BE2C (cell line): ENCODE measurements at regions not wholly inside any gene's neighbourhood (a gene's known extent, or its start where the extent isn't known, plus 50 kb on each side); places are given as distances from the start of the nearest gene placed in this dataset.

Experiments used
- DNase-seq: peaks from one replicate; pipeline ENCODE4 v3.0.0-alpha.2; 2020
- H3K27me3 ChIP-seq: fragments of 250-450 bp; sonication (Bioruptor Pico); 2 replicates; pipeline ENCODE4 v1.5.1; 2020; ENCODE audit warnings: mild to moderate bottlenecking
- H3K36me3 ChIP-seq: fragments of 250-450 bp; sonication (Bioruptor Pico); 2 replicates; pipeline ENCODE4 v1.5.1; 2020; ENCODE audit warnings: mild to moderate bottlenecking
- H3K4me1 ChIP-seq: fragments of 250-450 bp; sonication (Bioruptor Pico); 2 replicates; pipeline ENCODE4 v1.5.1; 2020
- H3K4me3 ChIP-seq: 2 replicates; pipeline ENCODE4 v1.5.1; 2011; ENCODE audit warnings: low read depth, low read length
- H3K9me3 ChIP-seq: fragments of 250-450 bp; sonication (Bioruptor Pico); 2 replicates; pipeline ENCODE4 v1.5.1; 2020
- TF ChIP-seq, protein P1 (sequence below): IDR thresholded peaks from 2 replicates; pipeline ENCODE4 v1.5.1; 2012; ENCODE audit warnings: mild to moderate bottlenecking, low read depth, low read length

DNA sequence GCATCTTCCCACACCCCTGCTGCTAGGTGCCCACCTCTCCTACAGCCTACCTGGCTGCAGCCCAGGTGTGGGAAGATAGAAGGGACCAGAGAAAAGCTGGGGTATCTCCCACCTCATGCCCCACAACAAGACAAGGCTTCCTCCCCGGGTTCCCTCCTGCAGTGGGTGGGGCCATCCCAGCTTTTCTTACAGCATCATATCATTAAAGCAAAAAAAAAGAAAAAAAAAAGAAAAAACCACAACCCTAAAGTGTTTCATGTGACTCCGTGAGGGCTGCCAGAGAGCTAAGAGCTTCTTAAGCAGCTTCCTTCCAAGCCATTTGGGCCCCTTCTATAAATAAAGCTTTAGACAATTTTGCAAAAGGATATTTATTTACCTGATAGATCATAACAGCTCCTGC, 455.4 kb upstream of the TSHZ3 start:
- Histone ChIP-seq H3K27me3 (no peaks in the 10 kb centered on the region), H3K36me3 (no peaks in the 10 kb centered on the region), H3K9me3 (no peaks in the 10 kb centered on the region), H3K4me1 (no peaks in the 10 kb centered on the region), H3K4me3 (no peak overlapping the region)
- TF ChIP-seq, protein P1, sequence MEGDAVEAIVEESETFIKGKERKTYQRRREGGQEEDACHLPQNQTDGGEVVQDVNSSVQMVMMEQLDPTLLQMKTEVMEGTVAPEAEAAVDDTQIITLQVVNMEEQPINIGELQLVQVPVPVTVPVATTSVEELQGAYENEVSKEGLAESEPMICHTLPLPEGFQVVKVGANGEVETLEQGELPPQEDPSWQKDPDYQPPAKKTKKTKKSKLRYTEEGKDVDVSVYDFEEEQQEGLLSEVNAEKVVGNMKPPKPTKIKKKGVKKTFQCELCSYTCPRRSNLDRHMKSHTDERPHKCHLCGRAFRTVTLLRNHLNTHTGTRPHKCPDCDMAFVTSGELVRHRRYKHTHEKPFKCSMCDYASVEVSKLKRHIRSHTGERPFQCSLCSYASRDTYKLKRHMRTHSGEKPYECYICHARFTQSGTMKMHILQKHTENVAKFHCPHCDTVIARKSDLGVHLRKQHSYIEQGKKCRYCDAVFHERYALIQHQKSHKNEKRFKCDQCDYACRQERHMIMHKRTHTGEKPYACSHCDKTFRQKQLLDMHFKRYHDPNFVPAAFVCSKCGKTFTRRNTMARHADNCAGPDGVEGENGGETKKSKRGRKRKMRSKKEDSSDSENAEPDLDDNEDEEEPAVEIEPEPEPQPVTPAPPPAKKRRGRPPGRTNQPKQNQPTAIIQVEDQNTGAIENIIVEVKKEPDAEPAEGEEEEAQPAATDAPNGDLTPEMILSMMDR, result no peak
- no peak for DNase-seq

DNA sequence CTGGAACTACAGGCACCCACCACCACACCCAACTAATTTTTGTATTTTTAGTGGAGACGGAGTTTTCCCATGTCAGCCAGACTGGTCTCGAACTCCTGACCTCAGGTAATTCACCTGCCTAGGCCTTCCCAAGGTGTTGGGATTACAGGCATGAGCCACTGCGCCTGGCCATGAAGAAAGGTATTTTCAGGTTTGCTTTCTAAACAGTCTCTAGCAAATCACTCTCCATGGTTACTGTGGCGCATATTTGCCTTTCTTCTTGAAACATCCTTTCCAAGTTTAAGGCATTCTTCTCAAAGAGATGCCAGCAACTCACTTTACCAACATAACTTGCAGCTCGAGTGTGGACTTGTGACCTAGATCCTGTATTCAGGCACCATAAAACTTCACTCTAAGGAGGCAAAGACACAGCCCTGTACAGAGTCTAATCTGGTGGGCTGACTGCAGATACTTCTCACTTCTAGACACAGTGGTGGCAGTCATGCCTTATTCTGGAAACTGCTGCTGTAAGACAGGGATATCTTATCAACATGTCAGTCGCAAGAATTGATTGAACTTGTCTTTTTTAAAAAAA, 461.4 kb upstream of the TSHZ3 start:
- no peaks in the 10 kb centered on the region for H3K36me3 ChIP-seq
- DNase-seq, result no peak
- no peaks in the 10 kb centered on the region for H3K4me1 ChIP-seq
- TF ChIP-seq, protein P1, result no peak
- no peak overlapping the region for H3K4me3 ChIP-seq
- no peaks in the 10 kb centered on the region for H3K9me3 ChIP-seq
- no peaks in the 10 kb centered on the region for H3K27me3 ChIP-seq

DNA sequence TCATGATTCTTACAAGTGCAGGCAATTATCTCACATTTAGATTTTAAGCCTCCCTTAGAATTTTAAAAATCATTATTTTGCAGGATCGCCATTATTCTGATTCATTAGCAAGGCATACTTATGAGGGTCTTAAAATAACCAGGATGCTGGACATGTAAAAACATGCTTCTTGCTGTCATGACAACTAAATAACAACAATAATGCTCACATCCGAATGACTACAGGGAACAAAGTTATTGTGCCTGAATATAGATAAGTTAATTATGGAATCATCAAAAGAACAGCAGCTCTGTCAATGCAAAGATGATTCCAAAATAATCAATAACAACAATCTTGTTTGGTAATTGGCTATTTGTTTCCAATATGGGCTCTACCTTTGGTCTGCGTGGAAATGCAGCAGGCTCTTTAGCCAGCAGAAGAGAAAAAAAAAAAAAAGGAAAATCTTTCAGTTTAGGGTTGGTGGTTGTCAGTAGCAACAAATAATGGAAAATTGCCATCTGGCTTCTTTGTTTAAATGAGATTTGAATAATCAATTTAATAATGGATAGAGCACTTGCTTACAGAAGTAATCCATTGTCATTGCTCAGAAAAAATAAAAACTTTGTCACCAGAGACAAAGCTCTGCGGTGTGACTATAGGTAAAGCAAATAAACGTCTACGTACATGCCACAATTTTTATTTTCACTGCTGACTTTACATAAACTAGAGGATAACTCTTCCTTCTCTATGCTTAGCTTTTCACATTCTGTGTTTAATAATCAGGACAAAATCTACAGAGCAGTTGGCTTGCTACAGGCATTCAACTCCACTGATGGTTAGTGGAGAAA, 468.9 kb upstream of the TSHZ3 start:
- H3K9me3 ChIP-seq, result no peaks in the 10 kb centered on the region
- no peak overlapping the region for H3K4me3 ChIP-seq
- no peak for DNase-seq
- TF ChIP-seq, protein P1, result no peak
- H3K4me1 ChIP-seq, result no peaks in the 10 kb centered on the region
- no peaks in the 10 kb centered on the region for H3K27me3 ChIP-seq
- no peaks in the 10 kb centered on the region for H3K36me3 ChIP-seq

- TF ChIP-seq, protein P1, result no peak
- Histone ChIP-seq H3K9me3 (no peaks in the 10 kb centered on the region), H3K36me3 (no peaks in the 10 kb centered on the region), H3K4me1 (no peaks in the 10 kb centered on the region), H3K4me3 (no peak overlapping the region), H3K27me3 (no peaks in the 10 kb centered on the region)
- DNase-seq, result no peak
Observed at GRCh38 chr19:31818798-31819105, 469.5 kb upstream of the TSHZ3 start.

- TF ChIP-seq, protein P1, result no peak
- Histone ChIP-seq H3K36me3 (no peaks in the 10 kb centered on the region), H3K27me3 (no peaks in the 10 kb centered on the region), H3K4me3 (no peak overlapping the region), H3K4me1 (no peaks in the 10 kb centered on the region), H3K9me3 (no peaks in the 10 kb centered on the region)
- DNase-seq, result no peak
Observed at GRCh38 chr19:31819837-31820236, 470.6 kb upstream of the TSHZ3 start.

GRCh38 chr19:31821346-31821745, 472.1 kb upstream of the TSHZ3 start:
- Histone ChIP-seq H3K36me3 (no peaks in the 10 kb centered on the region), H3K4me1 (no peaks in the 10 kb centered on the region), H3K9me3 (no peaks in the 10 kb centered on the region), H3K4me3 (no peak overlapping the region), H3K27me3 (no peaks in the 10 kb centered on the region)
- TF ChIP-seq, protein P1, result no peak
- DNase-seq, result no peak
